K562 (cell line): ENCODE measurements at regions not wholly inside any gene's neighbourhood (a gene's known extent, or its start where the extent isn't known, plus 50 kb on each side); places are given as distances from the start of the nearest gene placed in this dataset.
A peak's percentile ranks its signal among the peaks of the same experiment; 100 is the strongest.

Source experiments
- BRD4 ChIP-seq: fragments of 200-600 bp; sonication (generic); IDR thresholded peaks from 2 replicates; pipeline ENCODE4 v1.6.1; 2017; ENCODE audit warnings: inconsistent platforms
- CC2D1A ChIP-seq: fragments of 450-650 bp; IDR thresholded peaks from 2 replicates; pipeline ENCODE4 v1.6.1; 2017; ENCODE audit warnings: mild to moderate bottlenecking
- DMBX1 ChIP-seq: fragments of 250-450 bp; sonication (Bioruptor Pico); IDR thresholded peaks from 2 replicates; pipeline ENCODE4 v1.8.0; 2022; ENCODE audit warnings: inconsistent platforms, mild to moderate bottlenecking, moderate library complexity, borderline replicate concordance
- ILF3 ChIP-seq: fragments of 450-650 bp; IDR thresholded peaks from 2 replicates; pipeline ENCODE4 v1.6.1; 2018; ENCODE audit warnings: antibody characterized with exemption, mild to moderate bottlenecking, moderate library complexity, borderline replicate concordance
- JUND ChIP-seq, 2 experiments: IDR thresholded peaks; 2 replicates in 1 of 2; 3 replicates in 1 of 2; pipeline ENCODE4 v1.6.1; 2011; ENCODE audit warnings: borderline replicate concordance in 2 of 2, low read depth in 2 of 2, low read length in 2 of 2, improper control_type of control experiment in 1 of 2, missing biosample characterization in 1 of 2, missing genetic modification characterization in 1 of 2, missing genetic modification reagents in 1 of 2
- NCOR1 ChIP-seq: fragments of 450-650 bp; IDR thresholded peaks from 2 replicates; pipeline ENCODE4 v1.6.1; 2016; ENCODE audit warnings: mild to moderate bottlenecking, moderate library complexity
- PCBP2 ChIP-seq: fragments of 200-400 bp; formaldehyde crosslinking; IDR thresholded peaks from 2 replicates; pipeline ENCODE4 v1.6.1; 2018; ENCODE audit warnings: low read length, low read depth, mild to moderate bottlenecking, moderate library complexity; ENCODE audit not compliant: poor library complexity, severe bottlenecking
- PRPF4 ChIP-seq: fragments of 200-400 bp; formaldehyde crosslinking; IDR thresholded peaks from one replicate; pipeline ENCODE4 v1.6.1; 2017; ENCODE audit warnings: low read length, low read depth, mild to moderate bottlenecking; ENCODE audit not compliant: insufficient read depth, poor library complexity, severe bottlenecking
- RAD21 ChIP-seq, 2 experiments: fragments of 250-450 bp in 1 of 2; fragments of 450-650 bp in 1 of 2; sonication (Bioruptor Pico) in 1 of 2; formaldehyde crosslinking in 1 of 2; IDR thresholded peaks in 1 of 2; conservative IDR thresholded peaks in 1 of 2; 2 replicates each; pipeline versions ENCODE4 v1.4.0 to v1.8.0; 2020 to 2022; ENCODE audit warnings: mild to moderate bottlenecking in 2 of 2, moderate library complexity in 1 of 2
- RBM22 ChIP-seq: fragments of 200-400 bp; formaldehyde crosslinking; IDR thresholded peaks from 2 replicates; pipeline ENCODE4 v1.6.1; 2018; ENCODE audit warnings: low read length, low read depth; ENCODE audit not compliant: poor library complexity, severe bottlenecking
- SIX5 ChIP-seq, 2 experiments: IDR thresholded peaks; 2 replicates each; pipeline ENCODE4 v1.6.1; 2011; ENCODE audit warnings: low read length in 2 of 2, borderline replicate concordance in 1 of 2, low read depth in 1 of 2, mild to moderate bottlenecking in 1 of 2, moderate library complexity in 1 of 2; ENCODE audit not compliant: insufficient read depth in 1 of 2
- SLC30A9 ChIP-seq: fragments of 250-450 bp; sonication (Bioruptor Pico); IDR thresholded peaks from 2 replicates; pipeline ENCODE4 v1.8.0; 2022; ENCODE audit warnings: mild to moderate bottlenecking, moderate library complexity
- ZNF398 ChIP-seq: fragments of 250-450 bp; sonication (Bioruptor Pico); IDR thresholded peaks from 2 replicates; pipeline ENCODE4 v1.8.0; 2021; ENCODE audit warnings: moderate library complexity, mild to moderate bottlenecking, inconsistent platforms
- TF ChIP-seq, protein P1 (sequence below): fragments of 250-450 bp; sonication (Bioruptor Pico); IDR thresholded peaks from 2 replicates; pipeline ENCODE4 v1.4.0; 2020; ENCODE audit warnings: mild to moderate bottlenecking, moderate library complexity
- TF ChIP-seq, protein P2 (sequence below): fragments of 150-350 bp; conservative IDR thresholded peaks from 2 replicates; pipeline ENCODE4 v1.6.1; 2014; ENCODE audit warnings: low read length
- TF ChIP-seq, protein P3 (sequence below): sonication (generic); formaldehyde crosslinking; IDR thresholded peaks from 2 replicates; pipeline ENCODE4 v1.8.1; 2022; ENCODE audit warnings: missing genetic modification reagents

DNA sequence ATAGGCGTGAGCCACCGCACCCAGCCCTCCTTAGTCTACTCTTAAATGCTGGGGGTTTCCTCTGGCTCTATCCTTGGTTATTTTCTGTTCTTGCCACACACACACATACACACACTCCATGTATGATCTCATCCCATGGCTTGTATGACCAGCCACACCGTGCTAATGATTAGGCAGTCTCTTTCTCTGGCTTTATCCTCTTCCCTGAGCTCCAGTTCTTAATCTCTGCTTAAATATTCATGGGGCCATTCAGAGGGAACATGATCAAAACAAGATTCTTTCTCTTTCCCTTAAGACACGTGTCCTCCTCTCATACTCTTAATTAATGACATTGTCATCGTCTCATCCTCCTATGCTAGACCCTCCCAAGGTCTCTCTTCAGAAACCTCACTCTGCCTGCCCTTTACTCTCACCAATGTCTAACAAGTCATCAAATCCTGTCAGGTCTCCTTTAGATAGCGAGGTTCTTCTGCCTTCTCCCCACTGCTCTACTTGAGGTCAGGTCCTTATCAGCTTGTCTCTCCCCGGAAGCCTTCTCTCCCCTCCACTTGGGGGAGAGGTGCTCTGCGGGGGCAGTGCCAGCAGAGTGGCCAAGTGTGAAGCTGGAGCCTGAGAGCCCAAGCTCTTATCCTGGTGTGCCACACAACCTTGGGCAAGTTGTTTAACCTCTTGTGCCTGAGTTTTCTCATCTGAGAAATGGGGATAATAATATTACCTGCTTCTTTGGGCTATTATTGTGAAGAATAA lies 83.0 kb upstream of the GNG12 start (continued):
- no peak for TF ChIP-seq JUND (IDR thresholded peaks at IDR 0.05; ENCODE audit: borderline replicate concordance, low read depth, low read length)
- peak; percentile 45; the same call in 1 of the 3 replicates for TF ChIP-seq JUND (tag; IDR thresholded peaks at IDR 0.05; ENCODE audit: borderline replicate concordance, low read depth, low read length)
- TF ChIP-seq CC2D1A, result 0 out of 2 replicates have a peak, but pooled peaks have one; percentile 40
- peak; percentile 48; the same call in 1 of the 2 replicates for TF ChIP-seq NCOR1
- no peak for TF ChIP-seq ILF3
- no peak for TF ChIP-seq SLC30A9
- TF ChIP-seq, protein P1, sequence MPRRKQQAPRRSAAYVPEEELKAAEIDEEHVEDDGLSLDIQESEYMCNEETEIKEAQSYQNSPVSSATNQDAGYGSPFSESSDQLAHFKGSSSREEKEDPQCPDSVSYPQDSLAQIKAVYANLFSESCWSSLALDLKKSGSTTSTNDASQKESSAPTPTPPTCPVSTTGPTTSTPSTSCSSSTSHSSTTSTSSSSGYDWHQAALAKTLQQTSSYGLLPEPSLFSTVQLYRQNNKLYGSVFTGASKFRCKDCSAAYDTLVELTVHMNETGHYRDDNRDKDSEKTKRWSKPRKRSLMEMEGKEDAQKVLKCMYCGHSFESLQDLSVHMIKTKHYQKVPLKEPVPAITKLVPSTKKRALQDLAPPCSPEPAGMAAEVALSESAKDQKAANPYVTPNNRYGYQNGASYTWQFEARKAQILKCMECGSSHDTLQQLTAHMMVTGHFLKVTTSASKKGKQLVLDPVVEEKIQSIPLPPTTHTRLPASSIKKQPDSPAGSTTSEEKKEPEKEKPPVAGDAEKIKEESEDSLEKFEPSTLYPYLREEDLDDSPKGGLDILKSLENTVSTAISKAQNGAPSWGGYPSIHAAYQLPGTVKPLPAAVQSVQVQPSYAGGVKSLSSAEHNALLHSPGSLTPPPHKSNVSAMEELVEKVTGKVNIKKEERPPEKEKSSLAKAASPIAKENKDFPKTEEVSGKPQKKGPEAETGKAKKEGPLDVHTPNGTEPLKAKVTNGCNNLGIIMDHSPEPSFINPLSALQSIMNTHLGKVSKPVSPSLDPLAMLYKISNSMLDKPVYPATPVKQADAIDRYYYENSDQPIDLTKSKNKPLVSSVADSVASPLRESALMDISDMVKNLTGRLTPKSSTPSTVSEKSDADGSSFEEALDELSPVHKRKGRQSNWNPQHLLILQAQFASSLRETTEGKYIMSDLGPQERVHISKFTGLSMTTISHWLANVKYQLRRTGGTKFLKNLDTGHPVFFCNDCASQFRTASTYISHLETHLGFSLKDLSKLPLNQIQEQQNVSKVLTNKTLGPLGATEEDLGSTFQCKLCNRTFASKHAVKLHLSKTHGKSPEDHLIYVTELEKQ (CRISPR knock-in tag), result peak; percentile 75; the same call in 1 of the 2 replicates
- TF ChIP-seq, protein P2, sequence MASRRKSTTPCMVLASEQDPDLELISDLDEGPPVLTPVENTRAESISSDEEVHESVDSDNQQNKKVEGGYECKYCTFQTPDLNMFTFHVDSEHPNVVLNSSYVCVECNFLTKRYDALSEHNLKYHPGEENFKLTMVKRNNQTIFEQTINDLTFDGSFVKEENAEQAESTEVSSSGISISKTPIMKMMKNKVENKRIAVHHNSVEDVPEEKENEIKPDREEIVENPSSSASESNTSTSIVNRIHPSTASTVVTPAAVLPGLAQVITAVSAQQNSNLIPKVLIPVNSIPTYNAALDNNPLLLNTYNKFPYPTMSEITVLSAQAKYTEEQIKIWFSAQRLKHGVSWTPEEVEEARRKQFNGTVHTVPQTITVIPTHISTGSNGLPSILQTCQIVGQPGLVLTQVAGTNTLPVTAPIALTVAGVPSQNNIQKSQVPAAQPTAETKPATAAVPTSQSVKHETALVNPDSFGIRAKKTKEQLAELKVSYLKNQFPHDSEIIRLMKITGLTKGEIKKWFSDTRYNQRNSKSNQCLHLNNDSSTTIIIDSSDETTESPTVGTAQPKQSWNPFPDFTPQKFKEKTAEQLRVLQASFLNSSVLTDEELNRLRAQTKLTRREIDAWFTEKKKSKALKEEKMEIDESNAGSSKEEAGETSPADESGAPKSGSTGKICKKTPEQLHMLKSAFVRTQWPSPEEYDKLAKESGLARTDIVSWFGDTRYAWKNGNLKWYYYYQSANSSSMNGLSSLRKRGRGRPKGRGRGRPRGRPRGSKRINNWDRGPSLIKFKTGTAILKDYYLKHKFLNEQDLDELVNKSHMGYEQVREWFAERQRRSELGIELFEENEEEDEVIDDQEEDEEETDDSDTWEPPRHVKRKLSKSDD, result no peak
- TF ChIP-seq RBM22, result no peak
- TF ChIP-seq BRD4, result no peak
- no peak for TF ChIP-seq SIX5 (IDR thresholded peaks at IDR 0.05; ENCODE audit: borderline replicate concordance in 1 of 2, insufficient read depth in 1 of 2, low read depth in 1 of 2, low read length in 2 of 2)
- no peak for TF ChIP-seq ZNF398
- TF ChIP-seq PCBP2, result no peak
- no peak for TF ChIP-seq PRPF4
- peak; percentile 75; the same call in 1 of the 2 replicates for TF ChIP-seq DMBX1 (CRISPR knock-in tag)
- TF ChIP-seq, protein P3, sequence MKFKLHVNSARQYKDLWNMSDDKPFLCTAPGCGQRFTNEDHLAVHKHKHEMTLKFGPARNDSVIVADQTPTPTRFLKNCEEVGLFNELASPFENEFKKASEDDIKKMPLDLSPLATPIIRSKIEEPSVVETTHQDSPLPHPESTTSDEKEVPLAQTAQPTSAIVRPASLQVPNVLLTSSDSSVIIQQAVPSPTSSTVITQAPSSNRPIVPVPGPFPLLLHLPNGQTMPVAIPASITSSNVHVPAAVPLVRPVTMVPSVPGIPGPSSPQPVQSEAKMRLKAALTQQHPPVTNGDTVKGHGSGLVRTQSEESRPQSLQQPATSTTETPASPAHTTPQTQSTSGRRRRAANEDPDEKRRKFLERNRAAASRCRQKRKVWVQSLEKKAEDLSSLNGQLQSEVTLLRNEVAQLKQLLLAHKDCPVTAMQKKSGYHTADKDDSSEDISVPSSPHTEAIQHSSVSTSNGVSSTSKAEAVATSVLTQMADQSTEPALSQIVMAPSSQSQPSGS (CRISPR knock-in tag), result no peak
- peak; percentile 9 to 39; a peak in 2 of 4 replicates for TF ChIP-seq RAD21 (CRISPR knock-in tag; conservative IDR thresholded peaks at IDR 0.05 in 1 of 2, IDR thresholded peaks at IDR 0.05 in 1 of 2)
